ENCODE measurements at regions not wholly inside any gene's neighbourhood (a gene's known extent, or its start where the extent isn't known, plus 50 kb on each side); places are given as distances from the start of the nearest gene placed in this dataset.

DNA sequence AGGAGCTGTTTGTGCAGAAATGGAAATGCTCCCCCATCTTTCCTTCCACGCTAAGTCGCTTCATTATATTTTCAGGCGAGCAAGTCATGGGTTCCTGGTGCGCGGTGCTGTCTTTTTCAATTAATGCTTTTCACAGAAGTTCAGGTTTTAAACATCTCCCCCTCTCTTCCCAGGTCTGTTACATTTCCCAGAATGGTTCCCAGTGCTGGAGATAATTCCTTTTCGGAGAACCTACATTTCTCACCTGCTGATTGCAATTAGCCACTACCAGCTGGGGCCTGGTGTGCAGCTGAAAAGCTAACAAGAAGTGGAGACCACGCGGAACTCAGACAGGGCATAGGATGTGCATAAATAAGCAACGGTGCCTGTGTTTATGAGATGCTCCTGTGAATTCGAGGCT lies 217.8 kb downstream of the MID1IP1 start:
- Histone ChIP-seq H2AFZ (ENCODE audit: low read depth, low read length) (no peak overlapping the region), H3K4me1 (ENCODE audit: low read length) (no peaks in the 10 kb centered on the region), H3K79me2 (ENCODE audit: low read length) (no peaks in the 10 kb centered on the region), H4K20me1 (ENCODE audit: insufficient read depth, low read length) (no peaks in the 10 kb centered on the region), H3K4me3 (ENCODE audit: low read length) (no peak overlapping the region), H3K27ac (ENCODE audit: low read length) (no peak overlapping the region), H3K9me3 (ENCODE audit: insufficient read depth, low read length) (no peaks in the 10 kb centered on the region), H3K36me3 (replicated peaks; ENCODE audit: low read depth, low read length) (no peaks in the 10 kb centered on the region), H3K9ac (ENCODE audit: low read length) (no peak overlapping the region), H3K27me3 (ENCODE audit: low read depth, low read length) (no peaks in the 10 kb centered on the region), H3K4me2 (ENCODE audit: low read length) (no peak overlapping the region)
- TF ChIP-seq EZH2phosphoT487 (IDR thresholded peaks at IDR 0.05; ENCODE audit: low read depth), result no peak
- TF ChIP-seq, protein P1, sequence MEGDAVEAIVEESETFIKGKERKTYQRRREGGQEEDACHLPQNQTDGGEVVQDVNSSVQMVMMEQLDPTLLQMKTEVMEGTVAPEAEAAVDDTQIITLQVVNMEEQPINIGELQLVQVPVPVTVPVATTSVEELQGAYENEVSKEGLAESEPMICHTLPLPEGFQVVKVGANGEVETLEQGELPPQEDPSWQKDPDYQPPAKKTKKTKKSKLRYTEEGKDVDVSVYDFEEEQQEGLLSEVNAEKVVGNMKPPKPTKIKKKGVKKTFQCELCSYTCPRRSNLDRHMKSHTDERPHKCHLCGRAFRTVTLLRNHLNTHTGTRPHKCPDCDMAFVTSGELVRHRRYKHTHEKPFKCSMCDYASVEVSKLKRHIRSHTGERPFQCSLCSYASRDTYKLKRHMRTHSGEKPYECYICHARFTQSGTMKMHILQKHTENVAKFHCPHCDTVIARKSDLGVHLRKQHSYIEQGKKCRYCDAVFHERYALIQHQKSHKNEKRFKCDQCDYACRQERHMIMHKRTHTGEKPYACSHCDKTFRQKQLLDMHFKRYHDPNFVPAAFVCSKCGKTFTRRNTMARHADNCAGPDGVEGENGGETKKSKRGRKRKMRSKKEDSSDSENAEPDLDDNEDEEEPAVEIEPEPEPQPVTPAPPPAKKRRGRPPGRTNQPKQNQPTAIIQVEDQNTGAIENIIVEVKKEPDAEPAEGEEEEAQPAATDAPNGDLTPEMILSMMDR (IDR thresholded peaks at IDR 0.05; ENCODE audit: low read depth, low read length), result no peak

DNA sequence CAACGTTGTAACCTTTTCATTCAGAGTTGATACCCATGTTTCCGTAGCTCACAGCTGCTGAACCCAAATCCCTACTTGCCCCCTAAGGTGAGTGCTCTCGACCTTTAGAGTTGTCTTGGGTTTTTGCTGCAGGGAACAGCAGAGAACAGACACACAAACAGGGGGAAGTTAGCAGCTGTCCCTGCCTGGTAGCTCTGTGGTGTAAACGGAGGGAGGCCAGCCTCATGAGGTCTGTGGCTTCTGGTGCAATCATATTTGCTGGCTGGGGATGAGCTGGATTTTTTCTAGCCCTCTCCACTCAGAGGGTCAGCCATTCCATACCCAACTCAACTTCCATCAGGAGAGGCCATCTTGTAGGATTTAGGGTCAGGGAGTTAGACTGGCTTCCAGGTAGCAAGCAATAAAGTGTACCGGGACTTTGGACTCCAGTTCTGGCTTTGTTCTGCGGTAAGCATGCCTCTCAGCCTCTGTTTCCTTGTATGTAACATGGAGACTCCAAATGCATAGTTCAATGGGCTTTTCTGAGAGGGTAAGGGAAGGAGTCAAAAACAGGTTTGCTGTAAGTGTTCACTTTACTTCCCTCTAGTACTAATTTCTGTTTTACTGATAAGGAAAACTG lies 218.9 kb downstream of the MID1IP1 start:
- Histone ChIP-seq H4K20me1 (ENCODE audit: insufficient read depth, low read length) (no peaks in the 10 kb centered on the region), H3K4me3 (ENCODE audit: low read length) (no peak overlapping the region), H3K9me3 (ENCODE audit: insufficient read depth, low read length) (no peaks in the 10 kb centered on the region), H3K79me2 (ENCODE audit: low read length) (no peaks in the 10 kb centered on the region), H3K9ac (ENCODE audit: low read length) (no peak overlapping the region), H3K4me2 (ENCODE audit: low read length) (no peak overlapping the region), H3K27me3 (ENCODE audit: low read depth, low read length) (no peaks in the 10 kb centered on the region), H2AFZ (ENCODE audit: low read depth, low read length) (no peak overlapping the region), H3K4me1 (ENCODE audit: low read length) (no peaks in the 10 kb centered on the region), H3K27ac (ENCODE audit: low read length) (no peak overlapping the region), H3K36me3 (replicated peaks; ENCODE audit: low read depth, low read length) (no peaks in the 10 kb centered on the region)
- no peak for TF ChIP-seq EZH2phosphoT487 (IDR thresholded peaks at IDR 0.05; ENCODE audit: low read depth)
- TF ChIP-seq, protein P1 (IDR thresholded peaks at IDR 0.05; ENCODE audit: low read depth, low read length), result no peak

GRCh38 chrX:39022106-39022505 lies 220.8 kb downstream of the MID1IP1 start:
- no peaks in the 10 kb centered on the region for H3K9me3 ChIP-seq (ENCODE audit: insufficient read depth, low read length)
- TF ChIP-seq, protein P1 (IDR thresholded peaks at IDR 0.05; ENCODE audit: low read depth, low read length), result no peak
- no peak for TF ChIP-seq EZH2phosphoT487 (IDR thresholded peaks at IDR 0.05; ENCODE audit: low read depth)
- no peaks in the 10 kb centered on the region for H4K20me1 ChIP-seq (ENCODE audit: insufficient read depth, low read length)
- no peaks in the 10 kb centered on the region for H3K79me2 ChIP-seq (ENCODE audit: low read length)
- H3K36me3 ChIP-seq (replicated peaks; ENCODE audit: low read depth, low read length), result no peaks in the 10 kb centered on the region
- H3K4me2 ChIP-seq (ENCODE audit: low read length), result no peak overlapping the region
- H3K4me3 ChIP-seq (ENCODE audit: low read length), result no peak overlapping the region
- no peak overlapping the region for H3K27ac ChIP-seq (ENCODE audit: low read length)
- H3K27me3 ChIP-seq (ENCODE audit: low read depth, low read length), result no peaks in the 10 kb centered on the region
- no peak overlapping the region for H3K9ac ChIP-seq (ENCODE audit: low read length)
- H2AFZ ChIP-seq (ENCODE audit: low read depth, low read length), result no peak overlapping the region
- H3K4me1 ChIP-seq (ENCODE audit: low read length), result no peaks in the 10 kb centered on the region

GRCh38 chrX:39029221-39029620 lies 228.0 kb downstream of the MID1IP1 start:
- Histone ChIP-seq H2AFZ (ENCODE audit: low read depth, low read length) (no peak overlapping the region), H3K27me3 (ENCODE audit: low read depth, low read length) (no peaks in the 10 kb centered on the region), H4K20me1 (ENCODE audit: insufficient read depth, low read length) (no peaks in the 10 kb centered on the region), H3K9me3 (ENCODE audit: insufficient read depth, low read length) (no peaks in the 10 kb centered on the region), H3K9ac (ENCODE audit: low read length) (no peak overlapping the region), H3K36me3 (replicated peaks; ENCODE audit: low read depth, low read length) (no peaks in the 10 kb centered on the region), H3K4me3 (ENCODE audit: low read length) (no peak overlapping the region), H3K79me2 (ENCODE audit: low read length) (no peaks in the 10 kb centered on the region), H3K27ac (ENCODE audit: low read length) (no peak overlapping the region), H3K4me2 (ENCODE audit: low read length) (no peak overlapping the region), H3K4me1 (ENCODE audit: low read length) (no peaks in the 10 kb centered on the region)
- TF ChIP-seq, protein P1 (IDR thresholded peaks at IDR 0.05; ENCODE audit: low read depth, low read length), result no peak
- TF ChIP-seq EZH2phosphoT487 (IDR thresholded peaks at IDR 0.05; ENCODE audit: low read depth), result no peak

Data from OCI-LY3 (cell line).